ENCODE measurements at regions not wholly inside any gene's neighbourhood (a gene's known extent, or its start where the extent isn't known, plus 50 kb on each side); places are given as distances from the start of the nearest gene placed in this dataset.

GRCh38 chr7:1320616-1321240 is 88.1 kb downstream of the UNCX start:
- Mint-ChIP-seq H3K4me3 (no peak overlapping the region), H3K36me3 (ENCODE audit: low read depth) (peaks cover 3% of the 10 kb centered on the region), H3K27ac (no peak overlapping the region), H3K27me3 (peaks cover 18% of the 10 kb centered on the region), H3K4me1 (peaks cover 3% of the 10 kb centered on the region)
- no peak for ATAC-seq
- no peak for DNase-seq
- no peaks in the 10 kb centered on the region for H3K9me3 ChIP-seq (ENCODE audit: control insufficient read depth, low read length, poor library complexity, severe bottlenecking)

- H3K27me3 Mint-ChIP-seq: peaks cover 17% of the 10 kb centered on the region
- H3K36me3 Mint-ChIP-seq (ENCODE audit: low read depth): peaks cover 3% of the 10 kb centered on the region
- no peak overlapping the region for H3K27ac Mint-ChIP-seq
Observed at GRCh38 chr7:1321411-1322239, 89.0 kb downstream of the UNCX start.

GRCh38 chr7:1322240-1323110 is 89.8 kb downstream of the UNCX start:
- no peak overlapping the region for H3K27ac Mint-ChIP-seq
- ATAC-seq (no peak), DNase-seq (no peak)
- H3K4me3 Mint-ChIP-seq: no peak overlapping the region
- peaks cover 3% of the 10 kb centered on the region for H3K36me3 Mint-ChIP-seq (ENCODE audit: low read depth)
- peaks cover 3% of the 10 kb centered on the region for H3K4me1 Mint-ChIP-seq
- peaks cover 19% of the 10 kb centered on the region for H3K27me3 Mint-ChIP-seq
- no peaks in the 10 kb centered on the region for H3K9me3 ChIP-seq (ENCODE audit: control insufficient read depth, low read length, poor library complexity, severe bottlenecking)

More at GRCh38 chr7:1321411-1322239, 89.0 kb downstream of the UNCX start:
- Mint-ChIP-seq H3K4me3 (no peak overlapping the region), H3K4me1 (peaks cover 3% of the 10 kb centered on the region)
- DNase-seq: no peak
- no peak for ATAC-seq
- no peaks in the 10 kb centered on the region for H3K9me3 ChIP-seq (ENCODE audit: control insufficient read depth, low read length, poor library complexity, severe bottlenecking)

- H3K27me3 Mint-ChIP-seq: peaks cover 19% of the 10 kb centered on the region
- no peak overlapping the region for H3K27ac Mint-ChIP-seq
- peaks cover 3% of the 10 kb centered on the region for H3K4me1 Mint-ChIP-seq
- H3K36me3 Mint-ChIP-seq (ENCODE audit: low read depth): peaks cover 3% of the 10 kb centered on the region
- no peak overlapping the region for H3K4me3 Mint-ChIP-seq
- ATAC-seq (no peak), DNase-seq (no peak)
- H3K9me3 ChIP-seq (ENCODE audit: control insufficient read depth, low read length, poor library complexity, severe bottlenecking): no peaks in the 10 kb centered on the region
Observed at GRCh38 chr7:1323178-1324027, 90.7 kb downstream of the UNCX start.

- no peaks in the 10 kb centered on the region for H3K9me3 ChIP-seq (ENCODE audit: control insufficient read depth, low read length, poor library complexity, severe bottlenecking)
- Mint-ChIP-seq H3K36me3 (ENCODE audit: low read depth) (peaks cover 3% of the 10 kb centered on the region), H3K4me3 (no peak overlapping the region), H3K27ac (no peak overlapping the region), H3K4me1 (peaks cover 3% of the 10 kb centered on the region), H3K27me3 (peaks cover 19% of the 10 kb centered on the region)
- no peak for ATAC-seq
- no peak for DNase-seq
Observed at GRCh38 chr7:1324028-1324900, 91.6 kb downstream of the UNCX start.

GRCh38 chr7:1325246-1325645 is 92.6 kb downstream of the UNCX start:
- H3K4me3 Mint-ChIP-seq: no peak overlapping the region
- ATAC-seq (no peak), DNase-seq (no peak)
- no peak overlapping the region for H3K27ac Mint-ChIP-seq
- H3K27me3 Mint-ChIP-seq: peaks cover 26% of the 10 kb centered on the region
- H3K36me3 Mint-ChIP-seq (ENCODE audit: low read depth): peaks cover 3% of the 10 kb centered on the region
- peaks cover 3% of the 10 kb centered on the region for H3K4me1 Mint-ChIP-seq
- no peaks in the 10 kb centered on the region for H3K9me3 ChIP-seq (ENCODE audit: control insufficient read depth, low read length, poor library complexity, severe bottlenecking)

- H3K9me3 ChIP-seq (ENCODE audit: control insufficient read depth, low read length, poor library complexity, severe bottlenecking): no peaks in the 10 kb centered on the region
- H3K4me1 Mint-ChIP-seq: peaks cover 3% of the 10 kb centered on the region
- peaks cover 3% of the 10 kb centered on the region for H3K36me3 Mint-ChIP-seq (ENCODE audit: low read depth)
- H3K27ac Mint-ChIP-seq: no peak overlapping the region
- H3K27me3 Mint-ChIP-seq: peaks cover 30% of the 10 kb centered on the region
- DNase-seq (no peak), ATAC-seq (no peak)
- H3K4me3 Mint-ChIP-seq: no peak overlapping the region
Observed at GRCh38 chr7:1325646-1326510, 93.2 kb downstream of the UNCX start.

GRCh38 chr7:1326511-1326785 is 93.8 kb downstream of the UNCX start:
- H3K9me3 ChIP-seq (ENCODE audit: control insufficient read depth, low read length, poor library complexity, severe bottlenecking): no peaks in the 10 kb centered on the region
- no peak overlapping the region for H3K4me3 Mint-ChIP-seq
- peaks cover 3% of the 10 kb centered on the region for H3K4me1 Mint-ChIP-seq
- no peak overlapping the region for H3K27ac Mint-ChIP-seq
- ATAC-seq: no peak
- H3K27me3 Mint-ChIP-seq: peaks cover 30% of the 10 kb centered on the region
- no peak for DNase-seq
- H3K36me3 Mint-ChIP-seq (ENCODE audit: low read depth): peaks cover 3% of the 10 kb centered on the region

- DNase-seq (no peak), ATAC-seq (no peak)
- no peaks in the 10 kb centered on the region for H3K9me3 ChIP-seq (ENCODE audit: control insufficient read depth, low read length, poor library complexity, severe bottlenecking)
- Mint-ChIP-seq H3K4me1 (peaks cover 3% of the 10 kb centered on the region), H3K4me3 (no peak overlapping the region), H3K27me3 (peaks cover 30% of the 10 kb centered on the region), H3K27ac (no peak overlapping the region), H3K36me3 (ENCODE audit: low read depth) (peaks cover 3% of the 10 kb centered on the region)
Observed at GRCh38 chr7:1329261-1329660, 96.6 kb downstream of the UNCX start.

- no peak for ATAC-seq
- H3K4me3 Mint-ChIP-seq: no peak overlapping the region
- H3K27me3 Mint-ChIP-seq: peaks cover 30% of the 10 kb centered on the region
- no peaks in the 10 kb centered on the region for H3K36me3 Mint-ChIP-seq (ENCODE audit: low read depth)
- H3K27ac Mint-ChIP-seq: no peak overlapping the region
- H3K9me3 ChIP-seq (ENCODE audit: control insufficient read depth, low read length, poor library complexity, severe bottlenecking): no peaks in the 10 kb centered on the region
- DNase-seq: no peak
- H3K4me1 Mint-ChIP-seq: no peaks in the 10 kb centered on the region
Observed at GRCh38 chr7:1329966-1330800, 97.5 kb downstream of the UNCX start.

Measured in T-helper 17 cell (primary cell).